Peyer's patch (tissue), 4 donors: ENCODE measurements at regions not wholly inside any gene's neighbourhood (a gene's known extent, or its start where the extent isn't known, plus 50 kb on each side); places are given as distances from the start of the nearest gene placed in this dataset.

Source experiments
- POLR2A ChIP-seq, 2 donors: fragments of 450-650 bp; IDR thresholded peaks; one replicate each; pipeline ENCODE4 v1.5.1; 2017; ENCODE audit warnings: antibody characterized with exemption in 2 of 2, mild to moderate bottlenecking in 2 of 2, moderate library complexity in 2 of 2
- TF ChIP-seq, protein P1 (sequence below), 6 experiments: fragments of 450-650 bp in 4 of 6; fragments of 200-600 bp in 2 of 6; sonication (generic) in 1 of 6; IDR thresholded peaks; one replicate each; pipeline ENCODE4 v1.5.1; 2017 to 2019; ENCODE audit warnings: antibody characterized with exemption in 6 of 6, mild to moderate bottlenecking in 3 of 6, moderate library complexity in 1 of 6

DNA sequence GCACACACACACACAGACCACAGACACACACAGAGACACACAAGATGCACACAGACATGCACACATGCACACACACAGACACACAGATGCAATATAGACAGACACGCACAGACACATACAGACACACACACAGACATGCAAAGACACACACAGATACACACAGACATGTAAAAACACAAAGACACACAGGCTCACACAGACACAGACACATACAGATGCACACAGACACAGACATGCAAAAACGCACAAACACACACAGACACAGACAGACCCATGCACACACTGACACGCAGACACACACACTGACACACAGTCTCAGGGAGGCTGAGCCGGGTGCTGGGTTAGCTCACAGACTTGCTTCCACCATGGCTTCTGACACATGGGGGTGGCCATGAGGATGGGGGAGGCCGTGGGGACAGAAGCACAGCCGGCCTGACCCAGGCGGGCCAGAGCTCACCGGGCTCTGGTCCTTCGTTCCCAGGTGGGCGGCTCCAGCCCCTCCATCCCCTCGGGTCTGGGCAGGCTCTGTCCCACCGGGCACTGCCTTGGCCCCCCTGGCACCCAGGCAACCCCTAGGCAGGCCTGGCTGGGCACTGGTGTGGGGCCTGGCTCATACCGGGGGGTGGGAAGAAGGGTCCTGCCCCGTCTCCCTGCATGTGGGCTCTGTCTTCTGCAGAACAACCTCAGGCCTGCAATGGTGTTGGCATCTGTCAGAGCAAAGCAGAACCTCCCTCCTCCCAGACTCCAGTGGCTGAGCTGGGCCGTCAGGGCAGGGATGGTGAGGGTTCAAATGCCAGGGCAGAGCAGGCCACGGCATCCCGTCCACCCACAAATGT, 1489.5 kb downstream of the BRD1 start:
- TF ChIP-seq, protein P1, sequence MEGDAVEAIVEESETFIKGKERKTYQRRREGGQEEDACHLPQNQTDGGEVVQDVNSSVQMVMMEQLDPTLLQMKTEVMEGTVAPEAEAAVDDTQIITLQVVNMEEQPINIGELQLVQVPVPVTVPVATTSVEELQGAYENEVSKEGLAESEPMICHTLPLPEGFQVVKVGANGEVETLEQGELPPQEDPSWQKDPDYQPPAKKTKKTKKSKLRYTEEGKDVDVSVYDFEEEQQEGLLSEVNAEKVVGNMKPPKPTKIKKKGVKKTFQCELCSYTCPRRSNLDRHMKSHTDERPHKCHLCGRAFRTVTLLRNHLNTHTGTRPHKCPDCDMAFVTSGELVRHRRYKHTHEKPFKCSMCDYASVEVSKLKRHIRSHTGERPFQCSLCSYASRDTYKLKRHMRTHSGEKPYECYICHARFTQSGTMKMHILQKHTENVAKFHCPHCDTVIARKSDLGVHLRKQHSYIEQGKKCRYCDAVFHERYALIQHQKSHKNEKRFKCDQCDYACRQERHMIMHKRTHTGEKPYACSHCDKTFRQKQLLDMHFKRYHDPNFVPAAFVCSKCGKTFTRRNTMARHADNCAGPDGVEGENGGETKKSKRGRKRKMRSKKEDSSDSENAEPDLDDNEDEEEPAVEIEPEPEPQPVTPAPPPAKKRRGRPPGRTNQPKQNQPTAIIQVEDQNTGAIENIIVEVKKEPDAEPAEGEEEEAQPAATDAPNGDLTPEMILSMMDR (IDR thresholded peaks at IDR 0.05), result no peak
- no peak for TF ChIP-seq POLR2A (IDR thresholded peaks at IDR 0.05)
